Stimulated activated naive CD8-positive, alpha-beta T cell treated with anti-CD3 and anti-CD28 coated beads, Interleukin-15, Interleukin-2, amounts not matched to agents 100 U/mL and 50 U/mL, for 24 hours (primary cell): ENCODE measurements at regions not wholly inside any gene's neighbourhood (a gene's known extent, or its start where the extent isn't known, plus 50 kb on each side); places are given as distances from the start of the nearest gene placed in this dataset.
"Not testable (repeated sequence)": the region's sequence is repeated elsewhere in the genome, so short reads cannot be mapped to it uniquely, and the experiment has no call there.

Source experiments
- ATAC-seq: fragments of 150-1000 bp; cut with Tn5 transposase; one replicate; pipeline ENCODE4 v1.10.0; 2021
- DNase-seq: peaks from one replicate; pipeline ENCODE4 v3.0.0; 2021

- DNase-seq: no peak
- ATAC-seq: no peak
Observed at GRCh38 chr1:214983126-214983869, 99.2 kb upstream of the KCNK2 start.

- ATAC-seq (no peak), DNase-seq (no peak)
Observed at GRCh38 chr1:214989341-214989740, 93.2 kb upstream of the KCNK2 start.

GRCh38 chr1:214990619-214991018 lies 91.9 kb upstream of the KCNK2 start:
- DNase-seq (no peak), ATAC-seq (no peak)

- DNase-seq (no peak), ATAC-seq (no peak)
Observed at GRCh38 chr1:214991691-214992315, 90.7 kb upstream of the KCNK2 start.

- ATAC-seq: no peak
- DNase-seq: no peak
Observed at GRCh38 chr1:214993419-214993818, 89.1 kb upstream of the KCNK2 start.

- no peak for DNase-seq
- ATAC-seq: no peak
Observed at GRCh38 chr1:214997685-214998084, 84.9 kb upstream of the KCNK2 start.

GRCh38 chr1:215001419-215002021 lies 81.0 kb upstream of the KCNK2 start:
- DNase-seq (no peak), ATAC-seq (no peak)

GRCh38 chr1:215002471-215002870 lies 80.1 kb upstream of the KCNK2 start:
- no peak for ATAC-seq
- DNase-seq: no peak

- DNase-seq (no peak), ATAC-seq (no peak)
Observed at GRCh38 chr1:215003686-215004085, 78.9 kb upstream of the KCNK2 start.

GRCh38 chr1:215004121-215004827 lies 78.3 kb upstream of the KCNK2 start:
- DNase-seq: no peak
- no peak for ATAC-seq

GRCh38 chr1:215005078-215005477 lies 77.5 kb upstream of the KCNK2 start:
- no peak for DNase-seq
- ATAC-seq: no peak

GRCh38 chr1:215005656-215006345 lies 76.7 kb upstream of the KCNK2 start:
- DNase-seq: no peak
- ATAC-seq: no peak

- ATAC-seq: no peak
- DNase-seq: no peak
Observed at GRCh38 chr1:215007880-215008279, 74.7 kb upstream of the KCNK2 start.

GRCh38 chr1:215018555-215018954 lies 64.0 kb upstream of the KCNK2 start:
- no peak for DNase-seq
- no peak for ATAC-seq

GRCh38 chr1:215022204-215022603 lies 60.3 kb upstream of the KCNK2 start:
- DNase-seq (no peak), ATAC-seq (no peak)

GRCh38 chr1:215022741-215023141 lies 59.8 kb upstream of the KCNK2 start:
- no peak for ATAC-seq
- no peak for DNase-seq

- ATAC-seq (no peak), DNase-seq (no peak)
Observed at GRCh38 chr1:215023155-215023832, 59.2 kb upstream of the KCNK2 start.

GRCh38 chr1:215028954-215029353 lies 53.6 kb upstream of the KCNK2 start:
- ATAC-seq: no peak
- no peak for DNase-seq

- not testable (repeated sequence) for ATAC-seq, DNase-seq
Observed at GRCh38 chr1:215030581-215030980, 52.0 kb upstream of the KCNK2 start.

- no peak for ATAC-seq
Observed at GRCh38 chr1:215031392-215031791, 51.1 kb upstream of the KCNK2 start.

More at GRCh38 chr1:215031392-215031791, 51.1 kb upstream of the KCNK2 start:
- DNase-seq: no peak
